ENCODE measurements at regions not wholly inside any gene's neighbourhood (a gene's known extent, or its start where the extent isn't known, plus 50 kb on each side); places are given as distances from the start of the nearest gene placed in this dataset.

GRCh38 chr22:48943567-48944432 lies 883.9 kb downstream of the BRD1 start (continued):
- TF ChIP-seq ZNF383 (CRISPR knock-in tag; IDR thresholded peaks at IDR 0.05; ENCODE audit: borderline replicate concordance) = no peak
- TF ChIP-seq NAIF1 (CRISPR knock-in tag; IDR thresholded peaks at IDR 0.05; ENCODE audit: borderline replicate concordance) = no peak
- TF ChIP-seq MEIS2 (CRISPR knock-in tag; IDR thresholded peaks at IDR 0.05) = peak; percentile 62; the same call in 1 of the 2 replicates
- 0 out of 2 replicates have a peak, but pooled peaks have one; percentile 46 for TF ChIP-seq PHF20 (CRISPR knock-in tag; IDR thresholded peaks at IDR 0.05)
- TF ChIP-seq ZNF20 (CRISPR knock-in tag; IDR thresholded peaks at IDR 0.05) = no peak
- TF ChIP-seq ZNF691 (CRISPR knock-in tag; IDR thresholded peaks at IDR 0.05; ENCODE audit: borderline replicate concordance, low read depth) = 0 out of 2 replicates have a peak, but pooled peaks have one; percentile 76
- TF ChIP-seq CERS6 (CRISPR knock-in tag; IDR thresholded peaks at IDR 0.05) = no peak
- TF ChIP-seq CAMTA2 (CRISPR knock-in tag; IDR thresholded peaks at IDR 0.05; ENCODE audit: borderline replicate concordance) = no peak
- no peak for TF ChIP-seq ZNF329 (CRISPR knock-in tag; IDR thresholded peaks at IDR 0.05; ENCODE audit: low read depth)
- no peak for TF ChIP-seq ZNF337 (CRISPR knock-in tag; IDR thresholded peaks at IDR 0.05; ENCODE audit: borderline replicate concordance, low read depth)
- peak; percentile 38; the same call in 1 of the 2 replicates for TF ChIP-seq ZBTB38 (CRISPR knock-in tag; IDR thresholded peaks at IDR 0.05)
- TF ChIP-seq, protein P1, sequence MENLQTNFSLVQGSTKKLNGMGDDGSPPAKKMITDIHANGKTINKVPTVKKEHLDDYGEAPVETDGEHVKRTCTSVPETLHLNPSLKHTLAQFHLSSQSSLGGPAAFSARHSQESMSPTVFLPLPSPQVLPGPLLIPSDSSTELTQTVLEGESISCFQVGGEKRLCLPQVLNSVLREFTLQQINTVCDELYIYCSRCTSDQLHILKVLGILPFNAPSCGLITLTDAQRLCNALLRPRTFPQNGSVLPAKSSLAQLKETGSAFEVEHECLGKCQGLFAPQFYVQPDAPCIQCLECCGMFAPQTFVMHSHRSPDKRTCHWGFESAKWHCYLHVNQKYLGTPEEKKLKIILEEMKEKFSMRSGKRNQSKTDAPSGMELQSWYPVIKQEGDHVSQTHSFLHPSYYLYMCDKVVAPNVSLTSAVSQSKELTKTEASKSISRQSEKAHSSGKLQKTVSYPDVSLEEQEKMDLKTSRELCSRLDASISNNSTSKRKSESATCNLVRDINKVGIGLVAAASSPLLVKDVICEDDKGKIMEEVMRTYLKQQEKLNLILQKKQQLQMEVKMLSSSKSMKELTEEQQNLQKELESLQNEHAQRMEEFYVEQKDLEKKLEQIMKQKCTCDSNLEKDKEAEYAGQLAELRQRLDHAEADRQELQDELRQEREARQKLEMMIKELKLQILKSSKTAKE (CRISPR knock-in tag; IDR thresholded peaks at IDR 0.05; ENCODE audit: borderline replicate concordance) = peak; percentile 85
- TF ChIP-seq NFYC (CRISPR knock-in tag; IDR thresholded peaks at IDR 0.05) = peak; percentile 10; the same call in 1 of the 2 replicates
- 0 out of 2 replicates have a peak, but pooled peaks have one; percentile 47 for TF ChIP-seq GPN1 (CRISPR knock-in tag; IDR thresholded peaks at IDR 0.05; ENCODE audit: borderline replicate concordance)
- TF ChIP-seq MIXL1 (CRISPR knock-in tag; IDR thresholded peaks at IDR 0.05) = peak; percentile 76
- peak; percentile 89 for TF ChIP-seq ZGPAT (CRISPR knock-in tag; IDR thresholded peaks at IDR 0.05)
- TF ChIP-seq SIX1 (CRISPR knock-in tag; IDR thresholded peaks at IDR 0.05; ENCODE audit: borderline replicate concordance) = no peak
- TF ChIP-seq ISX (CRISPR knock-in tag; conservative IDR thresholded peaks at IDR 0.05) = no peak
- TF ChIP-seq ZNF530 (CRISPR knock-in tag; IDR thresholded peaks at IDR 0.05; ENCODE audit: low read depth) = no peak
- TF ChIP-seq JUNB (CRISPR knock-in tag; IDR thresholded peaks at IDR 0.05; ENCODE audit: borderline replicate concordance) = no peak
- TF ChIP-seq, protein P2, sequence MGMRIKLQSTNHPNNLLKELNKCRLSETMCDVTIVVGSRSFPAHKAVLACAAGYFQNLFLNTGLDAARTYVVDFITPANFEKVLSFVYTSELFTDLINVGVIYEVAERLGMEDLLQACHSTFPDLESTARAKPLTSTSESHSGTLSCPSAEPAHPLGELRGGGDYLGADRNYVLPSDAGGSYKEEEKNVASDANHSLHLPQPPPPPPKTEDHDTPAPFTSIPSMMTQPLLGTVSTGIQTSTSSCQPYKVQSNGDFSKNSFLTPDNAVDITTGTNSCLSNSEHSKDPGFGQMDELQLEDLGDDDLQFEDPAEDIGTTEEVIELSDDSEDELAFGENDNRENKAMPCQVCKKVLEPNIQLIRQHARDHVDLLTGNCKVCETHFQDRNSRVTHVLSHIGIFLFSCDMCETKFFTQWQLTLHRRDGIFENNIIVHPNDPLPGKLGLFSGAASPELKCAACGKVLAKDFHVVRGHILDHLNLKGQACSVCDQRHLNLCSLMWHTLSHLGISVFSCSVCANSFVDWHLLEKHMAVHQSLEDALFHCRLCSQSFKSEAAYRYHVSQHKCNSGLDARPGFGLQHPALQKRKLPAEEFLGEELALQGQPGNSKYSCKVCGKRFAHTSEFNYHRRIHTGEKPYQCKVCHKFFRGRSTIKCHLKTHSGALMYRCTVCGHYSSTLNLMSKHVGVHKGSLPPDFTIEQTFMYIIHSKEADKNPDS (CRISPR knock-in tag; IDR thresholded peaks at IDR 0.05) = no peak
- no peak for TF ChIP-seq KLF11 (CRISPR knock-in tag; IDR thresholded peaks at IDR 0.05)

Measured in HepG2 (cell line).